GM19452 (cell line): ENCODE measurements at regions not wholly inside any gene's neighbourhood (a gene's known extent, or its start where the extent isn't known, plus 50 kb on each side); places are given as distances from the start of the nearest gene placed in this dataset.

Experiments
- ATAC-seq: cut with Tn5 transposase; IDR thresholded peaks from one replicate; pipeline ENCODE4 v1.9.1; 2021; ENCODE audit not compliant: unreplicated experiment

DNA sequence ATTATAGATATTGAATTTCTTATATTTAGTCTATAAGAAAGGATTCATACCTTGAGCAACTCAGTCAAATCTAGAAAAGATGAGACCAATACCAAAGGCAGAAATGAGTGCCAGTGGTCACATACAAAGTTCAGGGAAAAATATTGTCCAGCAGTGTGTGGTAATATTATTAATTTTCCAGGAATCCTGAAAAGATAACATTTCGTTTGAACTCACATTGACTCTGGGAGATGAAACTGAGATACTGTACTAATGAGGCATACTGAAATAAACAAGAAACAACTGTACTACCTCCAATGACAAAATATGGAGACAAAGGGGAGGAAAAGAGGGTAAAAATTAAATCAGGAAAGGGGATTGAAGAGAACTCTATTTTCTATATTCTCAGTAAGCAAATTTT is 212.4 kb downstream of the TRAM1L1 start:
- no peak for ATAC-seq

DNA sequence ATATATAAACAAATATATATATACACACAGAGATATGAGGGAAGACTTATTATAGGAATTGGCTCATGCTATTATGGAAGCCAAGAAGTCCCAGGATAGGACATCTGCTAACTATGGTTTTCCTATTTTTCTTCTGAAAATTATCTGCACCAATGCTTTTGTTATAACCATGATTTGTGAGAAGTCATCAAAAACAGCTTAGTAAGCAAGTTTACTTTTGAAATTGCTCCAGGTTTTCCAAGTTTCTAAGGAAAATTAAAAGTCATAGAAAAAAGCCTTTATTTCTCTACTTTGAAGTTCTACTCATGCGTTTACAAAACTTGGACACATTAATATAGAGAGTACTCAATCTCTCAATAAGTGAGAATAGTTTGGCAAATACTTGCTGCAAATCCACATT is 213.1 kb downstream of the TRAM1L1 start:
- no peak for ATAC-seq

DNA sequence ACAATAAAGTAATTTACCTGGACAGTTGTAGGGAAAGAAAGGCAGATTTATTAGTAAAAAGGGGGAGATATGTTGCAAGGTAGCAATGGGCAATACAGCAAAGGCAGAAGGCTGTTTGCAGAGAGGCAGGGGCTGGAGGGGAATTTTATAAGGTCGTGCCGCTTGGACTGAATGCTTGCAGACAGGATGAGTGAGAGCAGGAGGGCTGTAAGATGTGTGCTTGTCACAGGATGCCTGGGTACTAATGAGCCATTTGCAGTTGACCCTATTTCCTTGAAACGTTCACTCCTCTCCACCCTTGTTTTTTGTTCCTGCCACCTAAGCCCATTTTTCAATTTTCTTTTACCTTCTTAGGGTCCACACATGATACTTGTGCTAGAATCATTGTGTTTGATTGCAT is 214.7 kb downstream of the TRAM1L1 start:
- ATAC-seq = no peak

DNA sequence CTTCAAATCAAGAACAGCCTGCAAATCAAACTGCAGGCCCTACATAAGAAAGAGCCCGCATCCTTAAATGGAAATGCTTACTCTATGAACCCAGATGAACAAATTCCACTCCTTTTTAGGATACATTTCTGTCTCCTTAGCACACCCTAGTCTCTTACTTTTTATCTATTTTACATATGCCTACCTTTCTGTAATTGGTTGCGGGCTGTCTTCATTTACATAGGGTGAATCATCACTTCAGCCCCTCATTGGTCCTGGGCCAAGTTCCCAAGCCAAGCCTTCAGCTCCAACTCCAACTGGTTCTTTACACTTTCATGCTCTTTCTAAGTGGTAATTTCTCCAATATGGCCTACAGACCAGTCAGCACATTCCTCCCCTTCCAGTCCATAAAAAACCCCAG is 219.3 kb downstream of the TRAM1L1 start:
- ATAC-seq = no peak

DNA sequence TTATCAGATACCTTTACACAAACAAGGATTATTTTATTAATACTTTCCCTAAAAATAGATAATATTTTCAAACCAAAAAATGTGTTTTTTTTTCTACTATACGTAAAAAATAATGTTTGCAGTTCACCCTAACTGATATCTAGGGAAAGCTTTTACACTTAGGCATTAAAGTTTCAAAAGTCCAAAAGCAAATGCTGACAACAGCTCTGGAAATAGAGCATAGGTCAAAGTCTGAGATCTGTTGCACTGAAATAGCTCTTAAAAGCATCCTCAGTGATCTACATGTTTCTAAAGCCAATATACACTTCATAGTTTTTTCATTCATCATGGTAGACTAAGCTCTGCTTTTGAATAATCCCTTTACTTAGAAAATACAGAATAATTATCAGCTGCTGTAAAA is 222.8 kb downstream of the TRAM1L1 start:
- ATAC-seq = no peak

DNA sequence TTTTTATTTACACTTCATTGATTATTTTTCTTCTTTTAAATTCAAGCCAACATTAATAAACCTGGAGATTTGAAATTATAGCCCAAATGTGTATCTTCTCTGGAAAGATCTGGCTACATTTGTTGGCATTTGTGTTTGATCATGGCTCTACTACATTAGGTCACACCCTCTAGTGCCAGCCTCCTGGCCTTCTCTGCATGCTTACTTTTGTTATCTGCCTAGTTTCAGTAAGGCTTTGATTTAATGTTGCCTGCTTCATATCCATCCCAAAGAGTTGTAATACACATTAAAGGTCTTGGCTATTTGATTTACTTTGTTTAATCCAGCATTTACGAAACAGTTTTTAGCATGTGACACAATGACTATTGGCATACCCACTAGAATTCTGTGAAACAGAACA is 224.5 kb downstream of the TRAM1L1 start:
- ATAC-seq = no peak

DNA sequence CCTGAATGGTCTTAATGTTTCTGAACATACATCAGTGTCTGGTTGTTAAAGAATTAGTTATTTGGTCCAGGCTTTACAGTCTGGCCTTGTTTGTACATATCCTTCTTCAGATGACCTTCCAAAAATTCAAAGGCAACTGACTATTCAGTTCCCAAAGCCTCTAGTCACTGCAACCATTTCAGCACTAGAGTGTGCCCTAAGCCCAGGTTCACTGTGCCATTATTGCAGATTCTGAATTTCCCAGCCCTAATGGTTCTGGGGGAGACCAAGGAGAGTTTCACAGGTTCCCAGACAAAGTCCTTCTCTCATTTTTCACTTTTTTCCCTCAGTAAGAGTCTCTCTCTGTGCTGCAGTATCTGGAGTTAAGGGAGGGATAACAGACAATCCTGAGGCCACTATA is 235.8 kb downstream of the TRAM1L1 start:
- ATAC-seq = no peak

- ATAC-seq = no peak
Measured at GRCh38 chr4:116847616-116848015, 237.8 kb downstream of the TRAM1L1 start.

- no peak for ATAC-seq
Measured at GRCh38 chr4:116839826-116840225, 245.6 kb downstream of the TRAM1L1 start.

- no peak for ATAC-seq
Measured at GRCh38 chr4:116838609-116839008, 246.8 kb downstream of the TRAM1L1 start.

DNA sequence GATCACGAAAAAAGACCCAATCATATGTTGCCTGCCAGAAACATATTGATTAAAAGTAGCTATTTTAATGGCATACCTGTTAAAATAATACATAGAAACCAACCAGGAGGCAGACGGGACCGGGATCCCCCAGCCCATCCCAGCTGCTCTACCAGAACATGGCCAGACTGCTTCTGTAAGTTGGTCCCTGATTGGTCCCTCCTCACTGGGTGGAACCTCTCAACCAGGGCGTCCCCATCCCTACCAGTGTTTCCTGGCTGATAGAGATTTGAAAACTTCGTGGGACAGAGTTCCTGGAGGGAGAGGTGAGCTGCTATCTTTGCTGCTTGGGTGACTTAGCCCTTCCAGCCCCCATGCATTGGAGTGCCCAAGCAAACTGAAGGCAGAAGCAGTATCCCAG is 256.2 kb downstream of the TRAM1L1 start:
- no peak for ATAC-seq

GRCh38 chr4:116824172-116824571 is 261.2 kb downstream of the TRAM1L1 start:
- ATAC-seq = no peak

DNA sequence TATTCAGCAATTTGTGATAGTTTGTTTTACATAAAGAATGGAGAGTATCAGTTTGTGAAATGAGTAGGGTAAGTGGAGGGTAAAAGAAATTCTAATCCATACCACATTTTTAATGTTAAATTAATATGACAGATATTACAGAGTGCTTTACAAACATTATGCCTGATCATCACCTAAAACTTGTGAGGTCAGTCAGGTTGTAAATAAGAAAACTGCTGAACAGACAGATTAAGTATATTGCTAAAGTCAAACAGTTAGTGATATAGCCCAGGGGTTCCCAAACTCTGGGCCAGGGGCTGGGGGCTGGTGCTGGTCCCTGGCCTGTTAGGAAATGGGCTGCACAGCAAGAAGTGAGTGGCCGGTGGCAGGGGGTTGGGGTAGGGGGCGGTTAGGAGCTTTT is 273.6 kb downstream of the TRAM1L1 start:
- no peak for ATAC-seq

- ATAC-seq = no peak
Measured at GRCh38 chr4:116796022-116796421, 289.4 kb downstream of the TRAM1L1 start.

- no peak for ATAC-seq
Measured at GRCh38 chr4:116788723-116789122, 296.7 kb downstream of the TRAM1L1 start.

- no peak for ATAC-seq
Measured at GRCh38 chr4:116755051-116755450, 330.3 kb downstream of the TRAM1L1 start.

DNA sequence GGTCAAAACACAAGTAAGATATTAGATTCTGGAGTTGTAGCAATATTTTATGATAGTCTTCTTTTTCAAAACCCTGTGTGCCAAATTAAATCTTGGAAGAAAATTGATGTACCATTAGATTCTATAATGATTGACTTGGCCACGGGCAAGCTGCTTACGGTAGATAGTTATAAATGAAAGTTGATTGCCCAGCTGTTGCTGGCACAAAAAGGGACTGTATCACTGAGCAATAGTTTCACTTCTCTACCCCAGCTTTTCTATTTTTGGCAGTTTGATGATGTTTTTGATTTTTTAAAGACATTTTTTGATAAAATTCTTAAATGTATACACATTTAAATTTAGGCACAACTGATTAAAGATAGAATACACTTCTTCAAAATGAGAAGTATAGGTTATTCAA is 333.3 kb downstream of the TRAM1L1 start:
- no peak for ATAC-seq

GRCh38 chr4:116736756-116737155 is 348.6 kb downstream of the TRAM1L1 start:
- no peak for ATAC-seq

- no peak for ATAC-seq
Measured at GRCh38 chr4:116734178-116734577, 351.2 kb downstream of the TRAM1L1 start.

DNA sequence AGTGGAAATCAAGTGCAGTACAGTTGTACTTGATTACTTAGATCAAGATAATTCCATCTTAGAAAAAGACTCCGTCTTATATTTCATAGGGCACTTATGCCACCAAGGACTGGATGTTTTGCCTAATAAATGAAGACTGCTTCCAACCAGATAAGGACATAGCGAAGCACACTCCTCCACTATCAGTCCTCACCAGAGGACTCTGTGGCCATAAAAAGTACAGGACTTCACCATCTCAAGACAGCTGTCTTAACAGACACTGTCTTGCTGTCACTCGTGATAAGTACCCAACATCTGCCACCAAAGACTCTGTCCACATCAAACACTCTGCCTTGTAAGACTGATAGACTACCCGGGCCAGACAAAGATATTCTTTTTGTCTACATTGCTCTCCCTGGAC is 352.0 kb downstream of the TRAM1L1 start:
- ATAC-seq = no peak

DNA sequence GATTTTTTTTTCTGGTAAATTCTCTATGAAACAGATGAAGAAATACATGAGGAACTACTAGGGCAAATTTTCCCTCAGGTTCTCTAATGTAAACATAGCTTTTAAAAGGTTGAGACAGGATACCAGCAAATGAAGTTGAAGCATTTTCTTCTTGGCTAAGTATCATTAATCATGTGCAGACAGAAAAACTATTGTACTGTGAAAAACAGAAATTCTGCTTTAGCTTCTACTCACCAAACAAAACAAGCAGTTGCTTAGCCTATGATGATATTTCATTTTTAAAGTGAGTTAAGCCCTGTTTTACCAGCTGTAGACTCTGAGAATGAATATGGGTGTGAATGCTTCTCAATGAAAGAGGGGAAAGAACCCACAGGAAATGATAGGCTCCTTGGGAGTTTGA is 358.9 kb downstream of the TRAM1L1 start:
- ATAC-seq = no peak

DNA sequence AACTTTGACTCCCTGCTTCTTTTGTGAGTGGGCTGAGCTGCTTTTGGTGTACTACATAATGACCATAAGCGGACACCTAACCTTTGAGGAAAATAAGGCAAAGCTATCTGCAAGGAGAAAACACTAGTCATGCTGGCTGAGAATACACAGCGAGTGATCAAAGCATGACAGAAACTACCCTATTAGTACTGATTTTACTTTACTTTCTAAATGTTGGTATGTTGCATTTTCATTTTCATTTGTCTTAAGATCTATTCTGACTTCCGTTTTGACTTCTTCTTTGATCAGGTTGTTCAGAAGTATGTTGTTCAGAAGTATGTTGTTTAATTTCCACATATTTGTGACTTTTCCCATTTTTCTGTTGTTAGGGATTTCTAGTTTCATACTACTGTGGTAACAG is 361.1 kb downstream of the TRAM1L1 start:
- ATAC-seq = peak; percentile 88

- no peak for ATAC-seq
Measured at GRCh38 chr4:116705466-116705865, 379.9 kb downstream of the TRAM1L1 start.

GRCh38 chr4:116702949-116703348 is 382.4 kb downstream of the TRAM1L1 start:
- ATAC-seq = no peak
